ENCODE measurements at regions not wholly inside any gene's neighbourhood (a gene's known extent, or its start where the extent isn't known, plus 50 kb on each side); places are given as distances from the start of the nearest gene placed in this dataset.

DNA sequence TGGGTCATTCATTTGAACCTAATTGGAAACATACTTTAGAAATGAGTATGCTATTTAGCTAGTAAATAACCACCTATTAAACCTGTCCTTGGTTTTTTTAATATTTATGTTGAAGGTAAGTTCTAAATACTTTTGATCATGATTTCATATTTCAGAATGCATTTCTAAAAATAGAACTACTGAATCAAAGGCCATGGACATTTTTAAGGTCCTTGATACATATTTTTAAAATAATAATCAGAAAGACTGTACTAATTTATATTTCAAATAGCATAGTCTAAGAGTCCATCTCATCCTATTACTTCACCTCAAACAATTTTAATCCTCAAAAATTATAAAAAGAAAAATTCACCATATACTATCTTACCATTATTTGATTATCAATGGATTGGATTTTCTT lies 102.1 kb upstream of the AKR1E2 start:
- TF ChIP-seq EZH2 (IDR thresholded peaks at IDR 0.05; ENCODE audit: insufficient read depth, poor library complexity, severe bottlenecking) (no peak), EZH2phosphoT487 (IDR thresholded peaks at IDR 0.05; ENCODE audit: insufficient read depth, low read depth) (no peak)
